GM12892 (cell line): ENCODE measurements at regions not wholly inside any gene's neighbourhood (a gene's known extent, or its start where the extent isn't known, plus 50 kb on each side); places are given as distances from the start of the nearest gene placed in this dataset.

ENCODE experiments used
- DNase-seq: peaks from one replicate; pipeline ENCODE4 v3.0.0; 2011; ENCODE audit not compliant: insufficient read length
- FAIRE-seq: peaks from 2 replicates; lab custom pipeline; 2011; peaks lifted over from hg19 to GRCh38; lab: Jason Lieb, UNC
- POLR2A ChIP-seq: IDR thresholded peaks from 2 replicates; pipeline ENCODE4 v1.6.1; 2011; ENCODE audit warnings: low read depth, low read length, control low read depth
- POLR2AphosphoS5 ChIP-seq: IDR thresholded peaks from 2 replicates; pipeline ENCODE4 v1.6.1; 2011; ENCODE audit warnings: low read depth, low read length, control low read depth
- TAF1 ChIP-seq: IDR thresholded peaks from 2 replicates; pipeline ENCODE4 v1.6.1; 2011; ENCODE audit warnings: low read depth, mild to moderate bottlenecking, control low read depth, low read length, borderline replicate concordance

- TF ChIP-seq TAF1 (no peak), POLR2A (no peak), POLR2AphosphoS5 (no peak)
- DNase-seq (no peak), FAIRE-seq (no peak)
Measured at GRCh38 chr2:19559596-19560240, 201.3 kb upstream of the OSR1 start.

GRCh38 chr2:19556648-19557047 lies 198.2 kb upstream of the OSR1 start:
- DNase-seq: no peak
- no peak for FAIRE-seq
- TF ChIP-seq POLR2A (no peak), TAF1 (no peak)

GRCh38 chr2:19554520-19554919 lies 196.1 kb upstream of the OSR1 start:
- DNase-seq: no peak
- FAIRE-seq: no peak
- TF ChIP-seq POLR2A (no peak), TAF1 (no peak), POLR2AphosphoS5 (no peak)

- no peak for TF ChIP-seq POLR2A
- TF ChIP-seq TAF1: no peak
- no peak for TF ChIP-seq POLR2AphosphoS5
- DNase-seq: no peak
- FAIRE-seq: no peak
Measured at GRCh38 chr2:19552270-19552669, 193.8 kb upstream of the OSR1 start.

GRCh38 chr2:19550750-19551149 lies 192.3 kb upstream of the OSR1 start:
- DNase-seq (no peak), FAIRE-seq (no peak)
- TF ChIP-seq POLR2AphosphoS5: no peak

- FAIRE-seq (no peak), DNase-seq (no peak)
- TF ChIP-seq POLR2A (no peak), TAF1 (no peak), POLR2AphosphoS5 (no peak)
Measured at GRCh38 chr2:19549821-19550220, 191.4 kb upstream of the OSR1 start.

- DNase-seq (no peak), FAIRE-seq (no peak)
- no peak for TF ChIP-seq POLR2AphosphoS5
- TF ChIP-seq TAF1: no peak
- no peak for TF ChIP-seq POLR2A
Measured at GRCh38 chr2:19548116-19548515, 189.7 kb upstream of the OSR1 start.

GRCh38 chr2:19547321-19547720 lies 188.9 kb upstream of the OSR1 start:
- no peak for FAIRE-seq
- no peak for DNase-seq
- TF ChIP-seq POLR2AphosphoS5 (no peak), POLR2A (no peak), TAF1 (no peak)

GRCh38 chr2:19545507-19545906 lies 187.1 kb upstream of the OSR1 start:
- TF ChIP-seq POLR2AphosphoS5 (no peak), TAF1 (no peak), POLR2A (no peak)
- FAIRE-seq (peak; percentile 70), DNase-seq (no peak)

GRCh38 chr2:19543663-19544383 lies 185.4 kb upstream of the OSR1 start:
- DNase-seq (no peak), FAIRE-seq (no peak)
- TF ChIP-seq POLR2A (no peak), TAF1 (no peak)

- FAIRE-seq: no peak
Measured at GRCh38 chr2:19542796-19543662, 184.6 kb upstream of the OSR1 start.

GRCh38 chr2:19541884-19542283 lies 183.5 kb upstream of the OSR1 start:
- FAIRE-seq: no peak
- TF ChIP-seq TAF1: no peak
- no peak for TF ChIP-seq POLR2A
- TF ChIP-seq POLR2AphosphoS5: no peak

More at GRCh38 chr2:19542796-19543662, 184.6 kb upstream of the OSR1 start:
- no peak for DNase-seq
- TF ChIP-seq TAF1: no peak
- TF ChIP-seq POLR2AphosphoS5: no peak
- no peak for TF ChIP-seq POLR2A

More at GRCh38 chr2:19541884-19542283, 183.5 kb upstream of the OSR1 start:
- no peak for DNase-seq
